H9 (cell line): ENCODE measurements at regions not wholly inside any gene's neighbourhood (a gene's known extent, or its start where the extent isn't known, plus 50 kb on each side); places are given as distances from the start of the nearest gene placed in this dataset.

Source experiments
- DNase-seq: peaks from one replicate; pipeline ENCODE4 v3.0.0-alpha.2; 2017
- H2AFZ ChIP-seq: one replicate; pipeline ENCODE4 v1.6.1; 2013; ENCODE audit warnings: mild to moderate bottlenecking, low read length, control low read depth, moderate library complexity
- H2AK5ac ChIP-seq: 2 replicates; pipeline ENCODE4 v1.6.1; 2013; ENCODE audit warnings: low read length, control low read depth, mixed read lengths; ENCODE audit not compliant: insufficient read length
- H2BK120ac ChIP-seq: one replicate; pipeline ENCODE4 v1.6.1; 2013; ENCODE audit warnings: low read depth, mild to moderate bottlenecking, low read length, control low read depth, inconsistent platforms; ENCODE audit not compliant: poor library complexity, severe bottlenecking
- H2BK12ac ChIP-seq: 2 replicates; pipeline ENCODE4 v1.6.1; 2013; ENCODE audit warnings: low read length, control low read depth, mixed read lengths, low read depth; ENCODE audit not compliant: insufficient read length
- H2BK15ac ChIP-seq: 2 replicates; pipeline ENCODE4 v1.6.1; 2013; ENCODE audit warnings: low read depth, low read length, control low read depth
- H2BK20ac ChIP-seq: one replicate; pipeline ENCODE4 v1.6.1; 2013; ENCODE audit warnings: low read depth, mild to moderate bottlenecking, low read length, control low read depth, inconsistent platforms; ENCODE audit not compliant: poor library complexity, severe bottlenecking
- H2BK5ac ChIP-seq: 2 replicates; pipeline ENCODE4 v1.6.1; 2013; ENCODE audit warnings: low read length, control low read depth, mixed read lengths; ENCODE audit not compliant: insufficient read length
- H3K14ac ChIP-seq: 2 replicates; pipeline ENCODE4 v1.6.1; 2013; ENCODE audit warnings: low read length, control low read depth; ENCODE audit not compliant: insufficient read depth
- H3K18ac ChIP-seq: 2 replicates; pipeline ENCODE4 v1.6.1; 2013; ENCODE audit warnings: low read depth, mild to moderate bottlenecking, mixed read lengths, low read length, control low read depth; ENCODE audit not compliant: insufficient read length
- H3K23ac ChIP-seq: 2 replicates; pipeline ENCODE4 v1.6.1; 2013; ENCODE audit warnings: low read length, control low read depth, mixed read lengths, low read depth; ENCODE audit not compliant: insufficient read length
- H3K23me2 ChIP-seq: 2 replicates; pipeline ENCODE4 v1.6.1; 2013; ENCODE audit warnings: low read depth, mild to moderate bottlenecking, mixed read lengths, low read length, control low read depth; ENCODE audit not compliant: insufficient read length, poor library complexity, severe bottlenecking
- H3K27ac ChIP-seq: 2 replicates; pipeline ENCODE4 v1.5.1; 2013; ENCODE audit warnings: low read length, control low read depth, mixed read lengths, low read depth; ENCODE audit not compliant: insufficient read length
- H3K27me3 ChIP-seq: 2 replicates; pipeline ENCODE4 v1.6.1; 2013; ENCODE audit warnings: low read length, control low read depth, inconsistent platforms; ENCODE audit not compliant: insufficient read depth
- H3K4ac ChIP-seq: 2 replicates; pipeline ENCODE4 v1.6.1; 2013; ENCODE audit warnings: low read depth, mild to moderate bottlenecking, control low read depth, inconsistent platforms, low read length, moderate library complexity
- H3K4me1 ChIP-seq: 2 replicates; pipeline ENCODE4 v1.6.1; 2013; ENCODE audit warnings: low read length, control low read depth, inconsistent platforms; ENCODE audit not compliant: insufficient read depth
- H3K4me2 ChIP-seq: 2 replicates; pipeline ENCODE4 v1.6.1; 2013; ENCODE audit warnings: low read length, control low read depth, mixed read lengths; ENCODE audit not compliant: insufficient read length, insufficient read depth
- H3K56ac ChIP-seq: 2 replicates; pipeline ENCODE4 v1.6.1; 2013; ENCODE audit warnings: low read depth, mild to moderate bottlenecking, mixed read lengths, low read length, control low read depth; ENCODE audit not compliant: insufficient read length
- H3K79me1 ChIP-seq: 2 replicates; pipeline ENCODE4 v1.6.1; 2013; ENCODE audit warnings: low read depth, mild to moderate bottlenecking, moderate library complexity, low read length, control low read depth, inconsistent platforms; ENCODE audit not compliant: insufficient read depth, poor library complexity, severe bottlenecking
- H3K79me2 ChIP-seq: 2 replicates; pipeline ENCODE4 v1.6.1; 2013; ENCODE audit warnings: low read length, control low read depth, inconsistent platforms; ENCODE audit not compliant: insufficient read depth
- H3K9ac ChIP-seq: 2 replicates; pipeline ENCODE4 v1.6.1; 2013; ENCODE audit warnings: low read length, control low read depth, mixed read lengths; ENCODE audit not compliant: insufficient read length; ENCODE audit errors: extremely low read depth
- H3K9me3 ChIP-seq: one replicate; pipeline ENCODE4 v1.6.1; 2013; ENCODE audit warnings: low read depth, low read length, inconsistent platforms; ENCODE audit not compliant: control insufficient read depth
- H3T11ph ChIP-seq: one replicate; pipeline ENCODE4 v1.6.1; 2013; ENCODE audit warnings: mild to moderate bottlenecking, low read length, control low read depth, inconsistent platforms
- H4K20me1 ChIP-seq: one replicate; pipeline ENCODE4 v1.6.1; 2013; ENCODE audit not compliant: control insufficient read depth, insufficient read length, insufficient read depth
- H4K5ac ChIP-seq: 2 replicates; pipeline ENCODE4 v1.6.1; 2013; ENCODE audit warnings: low read depth, mild to moderate bottlenecking, mixed read lengths, low read length, control low read depth; ENCODE audit not compliant: insufficient read length
- H4K8ac ChIP-seq: replicated peaks from 2 replicates; pipeline ENCODE4 v1.6.1; 2013; ENCODE audit warnings: low read length, control low read depth, mixed read lengths, low read depth; ENCODE audit not compliant: insufficient read length
- H4K91ac ChIP-seq: 2 replicates; pipeline ENCODE4 v1.6.1; 2013; ENCODE audit warnings: low read depth, mild to moderate bottlenecking, moderate library complexity, mixed read lengths, low read length, control low read depth; ENCODE audit not compliant: insufficient read length
- H3K27ac Mint-ChIP-seq, 3 experiments: 2 replicates in 2 of 3; 3 replicates in 1 of 3; pipeline ENCODE4 v1.8.0; 2020 to 2021; ENCODE audit warnings: mixed read lengths in 3 of 3, mild to moderate bottlenecking in 1 of 3, moderate library complexity in 1 of 3
- H3K27me3 Mint-ChIP-seq: 2 replicates; pipeline ENCODE4 v1.8.0; 2021; ENCODE audit warnings: low read depth, mild to moderate bottlenecking, moderate library complexity, mixed read lengths
- H3K36me3 Mint-ChIP-seq, 3 experiments: 2 replicates in 2 of 3; 3 replicates in 1 of 3; pipeline ENCODE4 v1.8.0; 2020 to 2021; ENCODE audit warnings: low read depth in 3 of 3, mixed read lengths in 3 of 3; ENCODE audit not compliant: insufficient read depth in 1 of 3
- H3K4me1 Mint-ChIP-seq, 2 experiments: 2 replicates each; pipeline ENCODE4 v1.8.0; 2020; ENCODE audit warnings: mixed read lengths in 2 of 2
- H3K4me3 Mint-ChIP-seq, 2 experiments: 2 replicates in 1 of 2; 3 replicates in 1 of 2; pipeline ENCODE4 v1.8.0; 2020 to 2021; ENCODE audit warnings: mild to moderate bottlenecking in 2 of 2, mixed read lengths in 2 of 2, moderate library complexity in 1 of 2
- H3K9me3 Mint-ChIP-seq, 2 experiments: 2 replicates in 1 of 2; 3 replicates in 1 of 2; pipeline ENCODE4 v1.8.0; 2020; ENCODE audit warnings: mild to moderate bottlenecking in 2 of 2, mixed read lengths in 2 of 2, moderate library complexity in 1 of 2
- CTCF ChIP-seq: fragments of 200-600 bp; sonication (generic); conservative IDR thresholded peaks from 3 replicates; pipeline ENCODE4 v1.8.0; 2021; ENCODE audit warnings: antibody characterized with exemption, mild to moderate bottlenecking
- WGBS: extraction: QIAGEN DNeasy Blood & Tissue Kit; methylation state at CpG from one replicate; pipeline ENCODE4 v1.1.7; 2013; ENCODE audit warnings: missing lambda C conversion rate, low lambda C conversion rate, mixed read lengths; ENCODE audit not compliant: insufficient read length; ENCODE audit errors: extremely low coverage; 5-methylcytosine and 5-hydroxymethylcytosine counted together

GRCh38 chr7:46774515-46774914 lies 807.4 kb downstream of the TNS3 start:
- Histone ChIP-seq H3K4me1 (no peaks in the 10 kb centered on the region), H3K23ac (no peak overlapping the region), H3K27ac (no peak overlapping the region), H3T11ph (no peak overlapping the region), H2BK120ac (no peak overlapping the region), H2AFZ (no peak overlapping the region), H2BK15ac (no peak overlapping the region), H2AK5ac (no peak overlapping the region), H4K5ac (no peak overlapping the region), H2BK5ac (no peak overlapping the region), H3K56ac (no peak overlapping the region), H4K91ac (no peak overlapping the region), H3K4ac (no peak overlapping the region), H3K4me2 (no peak overlapping the region), H3K79me1 (no peaks in the 10 kb centered on the region), H3K23me2 (no peaks in the 10 kb centered on the region), H2BK12ac (no peak overlapping the region), H3K14ac (no peak overlapping the region), H3K27me3 (no peaks in the 10 kb centered on the region), H4K20me1 (no peaks in the 10 kb centered on the region), H3K9me3 (no peaks in the 10 kb centered on the region), H4K8ac (no peak overlapping the region), H3K79me2 (no peaks in the 10 kb centered on the region), H2BK20ac (no peak overlapping the region), H3K9ac (no peak overlapping the region), H3K18ac (no peak overlapping the region)
- H3K27me3 Mint-ChIP-seq: no peaks in the 10 kb centered on the region; the same call in 1 of the 2 replicates
- peaks cover 5% of the 10 kb centered on the region in 2 experiments; a peak in 4 of 5 replicates for H3K9me3 Mint-ChIP-seq
- DNase-seq: no peak
- H3K4me1 Mint-ChIP-seq: peaks cover 4 to 7% of the 10 kb centered on the region in 2 experiments; a peak in 3 of 4 replicates
- TF ChIP-seq CTCF: no peak
- H3K27ac Mint-ChIP-seq: no peak overlapping the region
- WGBS: no CpG with 5 or more reads among the region's 1 CpG
- no peak overlapping the region for H3K4me3 Mint-ChIP-seq
- H3K36me3 Mint-ChIP-seq: peaks cover under 1 to 6% (median 3%) of the 10 kb centered on the region in 3 experiments; a peak in 5 of 7 replicates
